ENCODE measurements at regions not wholly inside any gene's neighbourhood (a gene's known extent, or its start where the extent isn't known, plus 50 kb on each side); places are given as distances from the start of the nearest gene placed in this dataset.

GRCh38 chr11:121946514-121946913 lies 169.5 kb downstream of the BLID start:
- Histone ChIP-seq H3K4me1 (ENCODE audit: insufficient read depth, poor library complexity, severe bottlenecking) (no peaks in the 10 kb centered on the region), H3K4me3 (ENCODE audit: severe bottlenecking) (no peak overlapping the region), H3K9me3 (ENCODE audit: severe bottlenecking) (no peaks in the 10 kb centered on the region), H3K27me3 (ENCODE audit: insufficient read depth, poor library complexity, severe bottlenecking) (no peaks in the 10 kb centered on the region), H3K36me3 (ENCODE audit: low read depth) (no peaks in the 10 kb centered on the region), H3K27ac (ENCODE audit: poor library complexity, severe bottlenecking) (no peak overlapping the region)
- no peak for TF ChIP-seq CTCF (IDR thresholded peaks at IDR 0.05; ENCODE audit: poor library complexity, severe bottlenecking)
- DNase-seq (ENCODE audit: low spot score), result no peak
- ATAC-seq (ENCODE audit: low read depth), result no peak

- no peak for TF ChIP-seq CTCF (IDR thresholded peaks at IDR 0.05; ENCODE audit: poor library complexity, severe bottlenecking)
- DNase-seq (ENCODE audit: low spot score), result no peak
Observed at GRCh38 chr11:121944556-121945230, 171.3 kb downstream of the BLID start.

GRCh38 chr11:121938076-121938475 lies 177.9 kb downstream of the BLID start:
- H3K9me3 ChIP-seq (ENCODE audit: severe bottlenecking), result no peaks in the 10 kb centered on the region
- H3K27me3 ChIP-seq (ENCODE audit: insufficient read depth, poor library complexity, severe bottlenecking), result no peaks in the 10 kb centered on the region
- peak overlapping the region; percentile 97 for H3K27ac ChIP-seq (ENCODE audit: poor library complexity, severe bottlenecking)
- DNase-seq (ENCODE audit: low spot score), result no peak
- no peak for ATAC-seq (ENCODE audit: low read depth)
- H3K4me3 ChIP-seq (ENCODE audit: severe bottlenecking), result no peak overlapping the region
- H3K36me3 ChIP-seq (ENCODE audit: low read depth), result no peaks in the 10 kb centered on the region
- no peak for TF ChIP-seq CTCF (IDR thresholded peaks at IDR 0.05; ENCODE audit: poor library complexity, severe bottlenecking)
- H3K4me1 ChIP-seq (ENCODE audit: insufficient read depth, poor library complexity, severe bottlenecking), result peaks cover 30% of the 10 kb centered on the region

More at GRCh38 chr11:121944556-121945230, 171.3 kb downstream of the BLID start:
- Histone ChIP-seq H3K27me3 (ENCODE audit: insufficient read depth, poor library complexity, severe bottlenecking) (no peaks in the 10 kb centered on the region), H3K9me3 (ENCODE audit: severe bottlenecking) (no peaks in the 10 kb centered on the region), H3K27ac (ENCODE audit: poor library complexity, severe bottlenecking) (no peak overlapping the region), H3K4me1 (ENCODE audit: insufficient read depth, poor library complexity, severe bottlenecking) (no peaks in the 10 kb centered on the region), H3K36me3 (ENCODE audit: low read depth) (no peaks in the 10 kb centered on the region), H3K4me3 (ENCODE audit: severe bottlenecking) (no peak overlapping the region)
- no peak for ATAC-seq (ENCODE audit: low read depth)

- Histone ChIP-seq H3K4me1 (ENCODE audit: insufficient read depth, poor library complexity, severe bottlenecking) (peaks cover 30% of the 10 kb centered on the region), H3K36me3 (ENCODE audit: low read depth) (no peaks in the 10 kb centered on the region), H3K4me3 (ENCODE audit: severe bottlenecking) (no peak overlapping the region), H3K27ac (ENCODE audit: poor library complexity, severe bottlenecking) (peak overlapping the region; percentile 97), H3K27me3 (ENCODE audit: insufficient read depth, poor library complexity, severe bottlenecking) (no peaks in the 10 kb centered on the region), H3K9me3 (ENCODE audit: severe bottlenecking) (no peaks in the 10 kb centered on the region)
- DNase-seq (ENCODE audit: low spot score) (no peak), ATAC-seq (ENCODE audit: low read depth) (peak; percentile 90)
- no peak for TF ChIP-seq CTCF (IDR thresholded peaks at IDR 0.05; ENCODE audit: poor library complexity, severe bottlenecking)
Observed at GRCh38 chr11:121936781-121937447, 179.1 kb downstream of the BLID start.

- no peak for TF ChIP-seq CTCF (IDR thresholded peaks at IDR 0.05; ENCODE audit: poor library complexity, severe bottlenecking)
- ATAC-seq (ENCODE audit: low read depth) (no peak), DNase-seq (ENCODE audit: low spot score) (no peak)
- Histone ChIP-seq H3K36me3 (ENCODE audit: low read depth) (no peaks in the 10 kb centered on the region), H3K27me3 (ENCODE audit: insufficient read depth, poor library complexity, severe bottlenecking) (no peaks in the 10 kb centered on the region), H3K9me3 (ENCODE audit: severe bottlenecking) (no peaks in the 10 kb centered on the region), H3K4me1 (ENCODE audit: insufficient read depth, poor library complexity, severe bottlenecking) (peaks cover 30% of the 10 kb centered on the region), H3K4me3 (ENCODE audit: severe bottlenecking) (no peak overlapping the region), H3K27ac (ENCODE audit: poor library complexity, severe bottlenecking) (peak overlapping the region; percentile 97)
Observed at GRCh38 chr11:121936370-121936769, 179.6 kb downstream of the BLID start.

Data from RWPE2 (cell line).